Stimulated activated CD8-positive, alpha-beta memory T cell treated with anti-CD3 and anti-CD28 coated beads, Interleukin-12 subunit alpha, Interleukin-12 subunit beta, amount 100 ng/mL, for 1 hour (primary cell): ENCODE measurements at regions not wholly inside any gene's neighbourhood (a gene's known extent, or its start where the extent isn't known, plus 50 kb on each side); places are given as distances from the start of the nearest gene placed in this dataset.
"Not testable (repeated sequence)": the region's sequence is repeated elsewhere in the genome, so short reads cannot be mapped to it uniquely, and the experiment has no call there.

ENCODE experiments used
- DNase-seq: peaks from one replicate; pipeline ENCODE4 v3.0.0-alpha.2; 2020; ENCODE audit warnings: low read depth

- DNase-seq: no peak
Measured at GRCh38 chr3:193905541-193906396, 230.2 kb upstream of the HES1 start.

GRCh38 chr3:193906849-193907410 lies 229.0 kb upstream of the HES1 start:
- DNase-seq: no peak

- no peak for DNase-seq
Measured at GRCh38 chr3:193908181-193908744, 227.7 kb upstream of the HES1 start.

- no peak for DNase-seq
Measured at GRCh38 chr3:193909387-193909786, 226.6 kb upstream of the HES1 start.

DNA sequence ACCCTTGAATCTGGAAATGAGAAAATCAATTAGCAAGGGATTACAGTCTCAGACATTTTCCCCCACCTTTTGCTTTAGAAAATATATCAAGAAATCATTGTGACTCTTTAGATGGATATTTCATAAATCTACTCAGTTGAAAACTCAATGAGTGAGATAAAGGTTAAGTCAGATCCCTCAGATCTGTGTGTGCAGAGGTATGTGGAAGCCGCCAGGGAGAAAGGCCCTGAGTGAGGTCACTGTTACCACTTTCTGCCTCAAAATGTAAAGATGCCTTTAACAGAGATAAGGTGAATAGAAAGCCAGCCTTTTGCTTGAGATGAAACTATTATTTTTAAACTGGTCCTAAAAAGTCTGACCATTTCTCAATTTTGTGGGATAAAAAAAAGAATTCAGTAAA lies 225.6 kb upstream of the HES1 start:
- no peak for DNase-seq

- no peak for DNase-seq
Measured at GRCh38 chr3:193910886-193911738, 224.8 kb upstream of the HES1 start.

- DNase-seq: no peak
Measured at GRCh38 chr3:193911784-193912340, 224.1 kb upstream of the HES1 start.

DNA sequence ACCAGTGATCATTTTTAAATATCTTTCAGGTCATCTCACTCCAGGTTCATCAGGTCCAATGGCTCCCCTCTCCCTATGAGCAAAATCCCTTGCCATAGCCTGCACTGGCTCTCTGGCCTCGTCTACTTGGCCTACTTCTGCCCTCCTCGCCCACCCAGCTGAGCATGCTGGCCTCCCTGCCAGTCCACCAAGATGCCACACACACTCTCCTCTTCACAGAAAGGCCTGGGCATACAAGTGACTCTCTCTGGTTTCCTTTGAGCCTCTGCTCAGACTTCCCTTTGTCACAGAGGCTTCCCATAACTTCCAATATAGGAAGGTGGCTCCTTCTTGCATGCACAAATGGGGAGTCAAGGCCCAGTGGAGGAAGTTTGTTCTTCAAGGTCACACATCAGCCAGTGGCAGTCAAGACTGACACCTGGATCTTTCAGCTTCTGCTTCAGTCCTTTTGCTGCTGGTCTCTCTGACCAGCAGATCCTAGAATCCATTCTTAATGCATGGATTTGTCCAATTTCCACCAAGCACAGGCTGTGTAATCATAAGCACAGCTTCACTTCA lies 223.2 kb upstream of the HES1 start:
- DNase-seq: no peak

- DNase-seq: no peak
Measured at GRCh38 chr3:193914602-193915001, 221.3 kb upstream of the HES1 start.

DNA sequence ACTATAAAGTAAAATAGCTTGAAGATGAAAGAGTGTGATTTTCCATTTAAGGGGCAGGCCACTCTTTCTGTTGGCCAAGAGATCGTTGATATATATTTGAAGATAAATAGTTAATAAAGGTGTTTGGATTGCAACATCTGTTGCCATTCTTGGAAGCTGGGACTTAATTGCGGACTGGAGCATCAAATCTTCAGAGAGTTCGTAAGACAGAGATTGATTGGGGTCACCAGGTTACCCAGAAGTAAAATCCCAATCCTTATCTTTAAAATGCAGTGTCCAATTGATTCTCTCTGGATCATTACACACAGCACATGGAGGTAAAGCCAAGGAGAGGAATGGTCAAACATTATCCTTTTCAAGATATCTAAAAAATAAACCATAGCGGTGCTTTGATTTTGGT lies 220.8 kb upstream of the HES1 start:
- DNase-seq: no peak

DNA sequence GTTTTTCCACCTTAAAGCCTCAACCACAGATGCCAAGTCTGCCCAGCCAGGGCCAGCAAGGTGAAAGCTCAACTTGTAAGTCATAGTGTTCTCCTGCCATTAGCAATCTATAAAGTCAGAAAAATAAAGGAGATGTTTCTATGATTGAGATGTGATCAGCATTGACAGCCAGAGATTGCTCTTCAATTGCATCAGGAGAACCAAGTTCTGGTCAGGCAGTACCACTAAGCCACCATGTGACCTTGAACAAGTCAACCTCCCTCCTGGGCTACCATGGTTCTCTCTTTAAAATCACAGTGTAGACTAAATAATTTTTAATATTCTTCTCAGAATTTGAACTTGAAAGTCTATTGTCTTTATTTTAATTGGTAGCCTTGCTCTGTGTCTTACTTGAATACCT lies 220.3 kb upstream of the HES1 start:
- DNase-seq: no peak

DNA sequence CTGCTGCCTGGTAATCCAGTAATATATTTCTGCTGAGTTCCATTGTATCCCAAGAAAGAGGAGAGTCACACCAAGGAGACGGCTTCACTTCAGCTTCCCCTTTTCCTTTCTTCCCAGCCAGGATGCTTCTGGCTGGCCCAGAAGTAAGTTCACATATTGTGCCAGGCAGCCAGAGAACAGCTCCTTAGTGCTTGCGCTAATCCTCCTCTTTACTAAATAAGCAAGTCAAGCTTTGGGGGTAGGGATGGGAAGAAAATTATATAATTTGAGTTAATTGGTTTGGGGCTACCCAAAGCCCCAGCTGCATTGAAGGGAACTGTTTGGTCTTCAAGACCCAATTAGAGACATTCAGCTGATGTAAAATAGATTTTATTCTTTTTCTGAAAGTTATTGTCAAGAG lies 218.8 kb upstream of the HES1 start:
- DNase-seq: no peak

DNA sequence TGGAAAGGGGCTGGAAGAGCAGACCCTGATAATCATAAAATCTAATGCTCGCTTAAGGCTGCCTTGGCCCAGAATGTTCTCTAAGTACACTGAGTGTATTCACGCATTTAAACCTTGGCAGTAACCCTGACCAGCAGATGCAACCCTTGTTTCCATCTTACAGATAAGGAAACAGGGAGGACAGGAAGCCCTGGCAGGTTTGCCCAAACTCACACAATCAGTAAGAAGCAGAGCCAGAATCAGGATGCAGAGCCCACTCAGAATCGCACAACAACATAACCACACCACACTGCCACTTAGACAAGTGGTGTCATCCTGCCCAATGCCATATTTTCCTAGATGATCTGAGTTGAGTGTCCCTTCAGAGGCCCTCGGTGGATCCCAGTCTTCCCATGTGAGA lies 214.5 kb upstream of the HES1 start:
- no peak for DNase-seq

DNA sequence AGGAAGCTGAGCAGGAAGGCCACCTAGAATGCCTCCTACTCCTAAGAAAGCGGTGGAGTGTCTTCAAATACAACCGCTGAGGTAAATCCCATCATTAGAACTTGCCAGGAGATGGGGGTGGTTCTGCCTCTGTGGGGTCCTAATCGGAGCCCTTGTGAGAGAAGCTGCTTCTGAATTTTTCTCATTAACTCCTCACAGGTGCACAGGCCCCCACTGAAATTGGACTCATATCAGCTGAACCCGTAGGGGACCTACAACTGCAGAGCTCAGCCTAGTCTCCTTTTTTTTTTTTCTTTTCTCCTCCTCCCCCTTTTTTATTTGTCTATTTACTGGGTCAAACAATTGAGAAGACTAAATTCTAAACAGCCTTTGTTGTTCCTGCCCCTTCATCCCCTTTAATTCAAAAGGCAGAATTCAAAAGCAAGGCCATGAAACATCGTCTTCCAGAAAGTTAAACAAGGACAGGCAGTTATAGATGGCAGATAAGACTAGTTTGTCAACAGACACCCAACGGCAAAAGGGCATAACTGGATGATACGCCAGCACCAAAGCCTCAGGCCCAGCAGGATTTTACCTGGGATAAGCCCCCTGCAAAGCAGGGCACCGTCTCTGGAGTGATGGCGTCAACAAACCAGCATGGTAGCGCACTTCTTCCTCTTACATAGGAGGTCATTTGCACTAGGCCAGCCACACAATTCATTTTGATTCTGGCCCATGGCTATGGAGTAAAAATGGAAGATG lies 213.7 kb upstream of the HES1 start:
- DNase-seq: no peak

- DNase-seq: not testable (repeated sequence)
Measured at GRCh38 chr3:193923958-193924357, 212.0 kb upstream of the HES1 start.

DNA sequence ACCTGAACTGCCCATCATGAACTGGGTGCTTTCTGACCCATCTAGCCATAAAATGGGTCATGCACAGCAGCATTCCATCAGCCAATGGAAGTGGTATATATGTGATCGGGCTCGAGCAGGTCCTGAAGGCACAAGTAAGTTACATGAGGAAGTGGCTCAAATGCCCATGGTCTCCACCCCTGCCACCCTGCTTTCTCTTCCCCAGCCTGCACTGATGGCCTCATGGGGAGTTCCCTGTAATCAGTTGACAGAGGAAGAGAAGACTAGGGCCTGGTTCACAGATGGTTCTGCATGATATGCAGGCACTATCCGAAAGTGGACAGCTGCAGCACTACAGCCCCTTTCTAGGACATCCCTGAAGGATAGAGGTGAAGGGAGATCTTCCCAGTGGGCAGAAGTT lies 209.9 kb upstream of the HES1 start:
- not testable (repeated sequence) for DNase-seq

GRCh38 chr3:193927413-193928206 lies 208.3 kb upstream of the HES1 start:
- not testable (repeated sequence) for DNase-seq

DNA sequence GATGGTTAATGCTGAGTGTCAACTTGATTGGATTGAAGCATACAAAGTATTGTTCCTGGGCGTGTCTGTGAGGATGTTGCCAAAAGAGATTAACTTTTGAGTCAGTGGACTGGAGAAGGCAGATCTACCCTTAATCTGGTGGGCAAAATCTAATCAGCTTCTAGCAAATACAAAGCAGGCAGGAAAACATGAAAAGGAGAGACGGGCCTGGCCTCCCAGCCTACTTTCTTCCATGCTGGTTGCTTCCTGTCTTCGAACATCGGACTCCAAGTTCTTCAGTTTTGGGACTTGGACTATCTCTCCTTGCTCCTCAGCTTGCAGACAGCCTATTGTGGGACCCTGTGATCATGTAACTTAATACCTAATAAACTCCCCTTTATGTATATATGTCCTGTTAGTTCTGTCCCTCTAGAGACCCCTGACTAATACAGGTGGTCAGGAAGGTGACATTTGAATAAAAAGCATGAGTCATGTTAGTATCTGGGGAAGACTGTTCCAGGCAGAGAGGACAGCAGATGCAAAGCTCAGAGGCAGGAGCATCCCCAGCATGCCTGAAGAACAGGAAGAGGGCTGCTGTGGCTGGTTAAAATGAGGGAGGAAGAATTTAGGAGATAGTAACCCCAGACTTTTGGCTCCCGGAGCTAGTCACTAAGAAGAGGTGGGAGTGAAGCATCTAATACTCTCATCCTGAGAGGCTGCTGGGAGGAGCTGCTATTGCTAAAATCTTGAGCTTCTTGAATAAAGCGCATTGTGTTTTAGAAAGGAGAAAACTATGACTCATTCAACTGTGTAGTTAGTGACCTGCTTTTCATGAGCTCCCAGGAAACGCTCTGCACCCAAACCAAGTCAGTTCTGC lies 207.4 kb upstream of the HES1 start:
- DNase-seq: no peak

DNA sequence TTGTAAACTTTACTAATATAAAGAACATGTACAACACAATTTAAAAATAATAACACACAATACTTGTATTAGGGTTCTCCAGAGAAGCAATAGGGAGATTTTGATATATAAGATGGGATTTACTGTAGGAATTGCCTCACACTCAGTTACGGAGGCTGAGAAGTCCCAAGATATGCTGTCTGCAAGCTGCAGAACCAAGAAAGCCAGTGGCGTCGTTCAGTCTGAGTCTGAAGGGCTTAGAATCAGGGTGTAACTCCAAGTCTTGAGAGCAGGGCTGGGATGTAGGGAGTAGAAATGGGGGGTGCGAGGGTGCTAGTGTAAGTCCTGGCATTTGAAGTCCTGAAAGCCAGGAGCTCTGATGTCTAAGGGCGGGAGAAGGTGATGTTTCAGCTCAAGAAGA lies 206.6 kb upstream of the HES1 start:
- no peak for DNase-seq
